Lower leg skin (tissue), 4 donors: ENCODE measurements at regions not wholly inside any gene's neighbourhood (a gene's known extent, or its start where the extent isn't known, plus 50 kb on each side); places are given as distances from the start of the nearest gene placed in this dataset.

ENCODE experiments used
- DNase-seq, 2 donors: peaks; one replicate each; pipeline ENCODE4 v3.0.0-alpha.2; 2019; ENCODE audit warnings: low spot score in 2 of 2
- H3K4me3 ChIP-seq: fragments of 200-600 bp; sonication (generic); 2 replicates; pipeline ENCODE4 v1.5.1; 2017; ENCODE audit warnings: mild to moderate bottlenecking, low read depth; ENCODE audit not compliant: poor library complexity, severe bottlenecking
- POLR2A ChIP-seq, 2 donors: fragments of 450-650 bp; IDR thresholded peaks; one replicate each; pipeline ENCODE4 v1.6.1; 2016 to 2017; ENCODE audit warnings: antibody characterized with exemption in 2 of 2, mild to moderate bottlenecking in 1 of 2, moderate library complexity in 1 of 2
- WGBS, 2 donors: methylation state at CpG; one replicate each; pipeline ENCODE4 v1.1.5; 2018; 5-methylcytosine and 5-hydroxymethylcytosine counted together
- intact Hi-C: fragments of 100-400 bp; cut with DNase I; formaldehyde crosslinking; loops from one replicate; pipeline ENCODE4 v1.15.0; 2023; ENCODE audit warnings: low total_unique reads
- TF ChIP-seq, protein P1 (sequence below), 3 donors: fragments of 450-650 bp; IDR thresholded peaks; one replicate each; pipeline ENCODE4 v1.5.1; 2016; ENCODE audit warnings: antibody characterized with exemption in 3 of 3, mild to moderate bottlenecking in 3 of 3, moderate library complexity in 2 of 3

DNA sequence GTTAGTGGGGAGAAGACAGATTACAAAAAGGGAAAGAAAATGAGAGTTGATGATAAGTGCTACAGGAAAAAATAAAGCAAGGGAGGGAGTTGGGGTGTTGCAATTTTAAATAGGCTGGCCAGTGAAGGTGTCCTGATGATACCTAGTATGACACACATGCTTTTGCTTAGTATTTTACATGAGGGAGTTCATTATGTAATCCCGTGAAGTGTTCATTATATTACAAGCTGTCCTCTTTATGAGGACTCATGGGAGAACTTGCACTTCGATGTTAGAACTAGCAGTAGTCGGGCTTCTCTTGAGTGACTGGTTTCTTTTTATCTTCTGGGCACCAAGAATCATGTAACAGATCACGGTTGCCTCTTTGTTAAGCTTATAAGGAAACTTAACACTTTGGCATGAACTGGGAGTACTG lies 102.3 kb upstream of the MTPN start:
- intact Hi-C loops: no loop called here
- no peak overlapping the region for H3K4me3 ChIP-seq
- WGBS, 2 donors: 80 to 85% methylated on average over 4 of the region's 4 CpGs
- DNase-seq: no peak
- TF ChIP-seq POLR2A (IDR thresholded peaks at IDR 0.05): no peak
- TF ChIP-seq, protein P1, sequence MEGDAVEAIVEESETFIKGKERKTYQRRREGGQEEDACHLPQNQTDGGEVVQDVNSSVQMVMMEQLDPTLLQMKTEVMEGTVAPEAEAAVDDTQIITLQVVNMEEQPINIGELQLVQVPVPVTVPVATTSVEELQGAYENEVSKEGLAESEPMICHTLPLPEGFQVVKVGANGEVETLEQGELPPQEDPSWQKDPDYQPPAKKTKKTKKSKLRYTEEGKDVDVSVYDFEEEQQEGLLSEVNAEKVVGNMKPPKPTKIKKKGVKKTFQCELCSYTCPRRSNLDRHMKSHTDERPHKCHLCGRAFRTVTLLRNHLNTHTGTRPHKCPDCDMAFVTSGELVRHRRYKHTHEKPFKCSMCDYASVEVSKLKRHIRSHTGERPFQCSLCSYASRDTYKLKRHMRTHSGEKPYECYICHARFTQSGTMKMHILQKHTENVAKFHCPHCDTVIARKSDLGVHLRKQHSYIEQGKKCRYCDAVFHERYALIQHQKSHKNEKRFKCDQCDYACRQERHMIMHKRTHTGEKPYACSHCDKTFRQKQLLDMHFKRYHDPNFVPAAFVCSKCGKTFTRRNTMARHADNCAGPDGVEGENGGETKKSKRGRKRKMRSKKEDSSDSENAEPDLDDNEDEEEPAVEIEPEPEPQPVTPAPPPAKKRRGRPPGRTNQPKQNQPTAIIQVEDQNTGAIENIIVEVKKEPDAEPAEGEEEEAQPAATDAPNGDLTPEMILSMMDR (IDR thresholded peaks at IDR 0.05): no peak

DNA sequence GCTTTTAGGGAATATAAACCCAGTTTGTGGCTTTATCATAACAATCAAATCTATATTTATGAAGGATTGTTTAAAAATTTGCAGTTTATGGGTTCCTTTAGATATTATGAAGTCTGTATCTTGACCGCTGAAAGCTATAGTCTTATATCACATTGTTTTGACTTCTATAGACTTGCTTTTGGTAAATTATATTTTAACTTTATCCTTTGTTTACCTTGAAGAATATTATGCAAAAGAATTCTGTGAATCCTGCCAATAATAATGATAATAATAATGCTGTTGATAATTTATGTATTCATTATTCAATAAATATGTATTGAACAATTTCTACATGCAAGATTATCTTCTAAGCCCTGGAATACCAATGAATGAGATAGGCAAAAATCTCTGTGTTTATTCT lies 101.9 kb upstream of the MTPN start:
- WGBS, 2 donors: 96 to 97% methylated on average over 1 of the region's 1 CpG
- H3K4me3 ChIP-seq: no peak overlapping the region
- intact Hi-C loops: no loop called here
- no peak for DNase-seq
- no peak for TF ChIP-seq POLR2A (IDR thresholded peaks at IDR 0.05)
- TF ChIP-seq, protein P1 (IDR thresholded peaks at IDR 0.05): no peak

DNA sequence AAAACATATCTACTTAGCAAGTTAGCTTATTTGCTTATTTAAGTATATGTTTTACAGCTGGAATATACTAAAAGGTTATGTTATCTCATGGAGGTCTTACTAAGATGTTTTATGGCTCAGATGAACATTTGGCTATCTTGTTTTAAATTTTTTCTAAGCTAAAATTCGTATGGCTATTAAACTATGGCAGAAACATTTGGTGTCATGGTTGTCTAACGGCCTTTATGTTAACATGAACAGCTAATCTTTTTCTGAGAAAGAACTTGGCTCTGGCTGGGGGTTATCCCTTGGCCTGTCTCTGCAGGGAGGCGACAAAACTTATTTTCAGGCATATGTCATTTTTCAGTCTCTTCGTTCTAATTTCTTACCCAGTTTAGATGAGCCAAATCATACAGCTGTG lies 101.5 kb upstream of the MTPN start:
- no peak overlapping the region for H3K4me3 ChIP-seq
- TF ChIP-seq, protein P1 (IDR thresholded peaks at IDR 0.05): no peak
- no peak for TF ChIP-seq POLR2A (IDR thresholded peaks at IDR 0.05)
- no peak for DNase-seq
- WGBS, 2 donors: 78 to 80% methylated on average over 4 of the region's 4 CpGs
- intact Hi-C loops: no loop called here

DNA sequence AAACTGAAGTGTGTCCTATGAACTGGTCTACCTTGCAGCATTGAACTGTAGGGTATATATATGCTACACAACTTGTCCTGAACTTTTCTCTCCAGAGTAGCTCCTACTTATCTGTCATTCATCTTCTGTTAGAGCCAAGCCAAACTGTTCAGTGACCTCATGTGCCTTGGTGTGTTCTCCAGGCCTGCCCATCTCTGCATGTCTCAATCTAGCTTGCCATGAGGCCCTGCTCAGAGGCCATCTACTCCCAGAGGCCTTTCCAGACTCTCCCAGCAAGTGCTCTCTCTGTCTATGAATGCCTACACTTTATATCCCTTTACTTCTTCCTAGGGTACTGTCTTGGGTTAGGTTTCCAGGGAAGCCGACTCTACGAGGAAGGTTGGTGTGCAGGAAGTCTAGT lies 99.8 kb upstream of the MTPN start:
- no peak for TF ChIP-seq POLR2A (IDR thresholded peaks at IDR 0.05)
- DNase-seq: no peak
- WGBS, 2 donors: 76 to 79% methylated on average over 2 of the region's 2 CpGs
- H3K4me3 ChIP-seq: no peak overlapping the region
- intact Hi-C loops: no loop called here

DNA sequence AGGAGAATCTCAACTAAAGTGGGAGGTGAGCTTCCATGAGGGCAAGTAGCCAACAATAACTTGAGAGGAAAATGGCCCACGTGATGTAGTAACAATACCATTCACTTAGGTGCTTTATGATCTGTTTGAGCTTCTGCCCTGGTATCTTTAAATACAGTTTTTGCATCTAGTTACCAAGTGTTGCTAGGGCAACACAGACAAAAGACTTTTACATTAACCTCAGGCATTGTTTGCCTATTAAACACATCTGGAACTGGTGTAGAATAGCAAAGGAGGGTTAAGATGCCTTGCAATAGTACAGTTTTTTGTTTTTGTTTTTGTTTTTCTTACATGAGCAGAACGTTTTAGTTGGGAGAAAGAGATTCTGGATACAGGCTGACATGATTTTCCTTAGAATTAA lies 97.7 kb upstream of the MTPN start:
- intact Hi-C loops: no loop called here
- TF ChIP-seq, protein P1 (IDR thresholded peaks at IDR 0.05): no peak
- TF ChIP-seq POLR2A (IDR thresholded peaks at IDR 0.05): no peak
- no peak for DNase-seq
- H3K4me3 ChIP-seq: no peak overlapping the region
- 26 to 32% methylated on average over 2 of the region's 2 CpGs for WGBS, 2 donors

DNA sequence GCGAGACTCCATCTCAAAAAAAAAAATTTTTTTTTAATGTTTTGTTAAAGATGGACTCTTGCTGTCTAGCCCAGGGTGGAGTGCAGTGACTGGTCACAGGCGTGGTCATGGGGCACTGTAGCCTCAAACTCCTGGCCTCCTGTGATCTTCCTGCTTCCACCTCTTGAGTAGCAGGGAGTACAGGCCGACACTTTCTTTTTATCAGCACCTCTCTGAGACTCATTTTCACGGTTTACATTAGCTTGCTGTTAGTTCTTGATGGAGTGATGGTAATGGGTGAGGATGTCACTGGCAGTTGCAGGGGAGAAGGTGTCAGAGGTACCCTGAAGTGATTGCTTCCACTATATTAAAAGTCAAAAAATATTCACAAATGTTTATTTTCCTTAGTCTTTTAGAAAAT lies 95.3 kb upstream of the MTPN start:
- intact Hi-C loops: no loop called here
- 68 to 77% methylated on average over 4 of the region's 4 CpGs for whole genome bisulfite sequencing, 2 donors
- no peak for DNase-seq
- TF ChIP-seq, protein P1 (IDR thresholded peaks at IDR 0.05): no peak
- no peak for TF ChIP-seq POLR2A (IDR thresholded peaks at IDR 0.05)
- H3K4me3 ChIP-seq: no peak overlapping the region
